CD4-positive, CD25-positive, alpha-beta regulatory T cell (primary cell): ENCODE measurements at regions not wholly inside any gene's neighbourhood (a gene's known extent, or its start where the extent isn't known, plus 50 kb on each side); places are given as distances from the start of the nearest gene placed in this dataset.

Experiments used
- ATAC-seq, 2 donors: fragments of 150-1000 bp; cut with Tn5 transposase; one replicate each; pipeline ENCODE4 v1.10.0; 2021; ENCODE audit warnings: low read depth in 2 of 2, moderate number of reproducible peaks in 2 of 2, moderate library complexity in 1 of 2
- DNase-seq, 3 donors: peaks; one replicate each; pipeline versions ENCODE4 v3.0.0 to v3.0.0-alpha.2; 2012 to 2022; ENCODE audit warnings: mixed read lengths in 1 of 3
- H3K27ac ChIP-seq: one replicate; pipeline ENCODE4 v1.7.0; 2013; ENCODE audit warnings: mild to moderate bottlenecking, low read length; ENCODE audit not compliant: insufficient read depth, poor library complexity, severe bottlenecking
- H3K27me3 ChIP-seq: one replicate; pipeline ENCODE4 v1.7.0; 2013; ENCODE audit warnings: low read length; ENCODE audit not compliant: control insufficient read depth, insufficient read depth
- H3K36me3 ChIP-seq: one replicate; pipeline ENCODE4 v1.7.0; 2013; ENCODE audit warnings: mild to moderate bottlenecking, low read length, moderate library complexity; ENCODE audit not compliant: control insufficient read depth, insufficient read depth
- H3K4me1 ChIP-seq: 2 replicates; pipeline ENCODE4 v1.7.0; 2013; ENCODE audit warnings: mild to moderate bottlenecking, low read length; ENCODE audit not compliant: insufficient read depth, control insufficient read depth, poor library complexity, severe bottlenecking
- H3K4me3 ChIP-seq: one replicate; pipeline ENCODE4 v1.7.0; 2013; ENCODE audit warnings: low read depth, mild to moderate bottlenecking, low read length, moderate library complexity
- H3K9me3 ChIP-seq, 2 experiments: 1 replicate in 1 of 2; 2 replicates in 1 of 2; pipeline ENCODE4 v1.7.0; 2013; ENCODE audit warnings: low read length in 2 of 2, mild to moderate bottlenecking in 1 of 2, moderate library complexity in 1 of 2; ENCODE audit not compliant: control insufficient read depth in 2 of 2
- H3K27ac Mint-ChIP-seq, 3 donors: one replicate each; pipeline ENCODE4 v1.8.0; 2020 to 2022; ENCODE audit warnings: mild to moderate bottlenecking in 3 of 3, mixed read lengths in 3 of 3, moderate library complexity in 2 of 3
- H3K27me3 Mint-ChIP-seq: one replicate; pipeline ENCODE4 v1.8.0; 2022; ENCODE audit warnings: mild to moderate bottlenecking, mixed read lengths
- H3K36me3 Mint-ChIP-seq: one replicate; pipeline ENCODE4 v1.8.0; 2020; ENCODE audit warnings: mixed read lengths
- H3K4me1 Mint-ChIP-seq, 4 donors: one replicate each; pipeline ENCODE4 v1.8.0; 2020 to 2022; ENCODE audit warnings: mixed read lengths in 4 of 4, mild to moderate bottlenecking in 1 of 4
- H3K4me3 Mint-ChIP-seq, 4 donors: one replicate each; pipeline ENCODE4 v1.8.0; 2020 to 2022; ENCODE audit warnings: mild to moderate bottlenecking in 4 of 4, mixed read lengths in 4 of 4, moderate library complexity in 3 of 4
- H3K9me3 Mint-ChIP-seq, 7 donors: one replicate each; pipeline ENCODE4 v1.8.0; 2020 to 2022; ENCODE audit warnings: mixed read lengths in 7 of 7, mild to moderate bottlenecking in 3 of 7, moderate library complexity in 2 of 7

DNA sequence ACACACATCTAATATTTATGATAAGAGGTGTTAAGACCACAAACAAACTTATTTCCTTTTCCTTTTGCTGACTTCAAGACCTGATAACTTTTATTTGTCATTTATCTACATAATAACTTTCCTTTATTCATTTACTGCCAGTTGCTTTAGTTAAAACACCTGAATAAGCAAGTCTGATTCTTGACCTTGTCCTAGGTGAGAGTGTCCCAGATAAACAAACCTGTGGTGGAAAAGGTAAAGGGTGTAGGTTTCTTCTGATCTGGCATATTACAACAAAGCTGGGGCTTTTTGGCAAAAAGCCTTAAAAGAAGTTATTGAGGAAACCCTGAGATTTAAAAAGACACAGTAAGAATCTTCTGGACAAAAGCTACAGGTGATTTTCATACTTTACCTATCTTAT, 191.5 kb downstream of the ZBBX start:
- Histone ChIP-seq H3K27me3 (no peaks in the 10 kb centered on the region), H3K4me1 (no peaks in the 10 kb centered on the region), H3K4me3 (no peak overlapping the region), H3K9me3 (no peaks in the 10 kb centered on the region), H3K27ac (no peak overlapping the region), H3K36me3 (no peaks in the 10 kb centered on the region)
- DNase-seq: no peak
- H3K27me3 Mint-ChIP-seq: no peaks in the 10 kb centered on the region
- no peaks in the 10 kb centered on the region for H3K36me3 Mint-ChIP-seq
- H3K27ac Mint-ChIP-seq: no peak overlapping the region
- H3K4me3 Mint-ChIP-seq: no peak overlapping the region
- H3K9me3 Mint-ChIP-seq: peaks cover 3 to 8% (median 4%) of the 10 kb centered on the region in 7 donors
- no peak for ATAC-seq
- no peaks in the 10 kb centered on the region for H3K4me1 Mint-ChIP-seq

DNA sequence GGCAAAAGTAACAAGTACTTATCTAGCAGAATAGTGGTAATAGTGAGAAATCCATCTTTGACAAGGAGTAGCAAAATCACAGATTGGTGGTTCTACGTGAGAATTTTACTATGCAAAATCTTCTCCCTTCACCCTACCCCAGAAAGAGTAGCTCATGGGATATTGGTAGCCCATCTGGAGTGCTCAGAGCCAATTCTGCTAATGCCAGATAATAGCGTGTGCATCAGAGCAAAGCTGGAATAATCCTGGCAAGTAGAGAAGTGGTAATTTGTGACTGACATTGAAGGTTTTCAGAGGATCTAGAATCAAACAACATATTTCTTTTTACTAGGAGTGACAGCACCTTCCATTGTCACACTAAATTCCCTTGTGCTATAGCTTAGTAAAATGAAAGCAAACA, 192.9 kb downstream of the ZBBX start:
- H3K9me3 ChIP-seq: no peaks in the 10 kb centered on the region
- Mint-ChIP-seq H3K9me3 (peaks cover 3 to 8% (median 4%) of the 10 kb centered on the region in 7 donors), H3K4me1 (no peaks in the 10 kb centered on the region), H3K4me3 (no peak overlapping the region), H3K27ac (no peak overlapping the region), H3K27me3 (no peaks in the 10 kb centered on the region), H3K36me3 (no peaks in the 10 kb centered on the region)
- no peaks in the 10 kb centered on the region for H3K4me1 ChIP-seq
- no peaks in the 10 kb centered on the region for H3K27me3 ChIP-seq
- H3K27ac ChIP-seq: no peak overlapping the region
- H3K36me3 ChIP-seq: no peaks in the 10 kb centered on the region
- DNase-seq (no peak), ATAC-seq (no peak)
- H3K4me3 ChIP-seq: no peak overlapping the region

DNA sequence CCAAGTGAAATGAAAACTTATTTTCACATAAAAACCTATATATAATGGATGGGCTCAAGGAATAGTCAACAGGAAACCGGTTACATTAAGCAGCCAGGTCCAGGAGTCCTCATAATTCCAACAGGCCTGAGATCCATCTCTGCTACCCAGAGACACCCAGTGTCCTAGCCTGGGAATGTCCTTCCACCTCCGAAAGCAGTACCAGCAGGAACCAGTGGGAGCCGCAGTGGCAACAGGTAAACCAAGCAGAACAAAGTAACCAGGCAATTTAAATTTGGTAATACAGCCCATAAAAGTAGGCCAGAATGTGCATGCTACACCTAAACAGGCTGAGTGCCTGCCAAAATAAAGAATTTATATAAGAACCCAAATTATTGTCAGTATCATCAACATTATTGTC, 195.6 kb downstream of the ZBBX start:
- Mint-ChIP-seq H3K36me3 (no peaks in the 10 kb centered on the region), H3K27me3 (no peaks in the 10 kb centered on the region)
- no peaks in the 10 kb centered on the region for H3K27me3 ChIP-seq

DNA sequence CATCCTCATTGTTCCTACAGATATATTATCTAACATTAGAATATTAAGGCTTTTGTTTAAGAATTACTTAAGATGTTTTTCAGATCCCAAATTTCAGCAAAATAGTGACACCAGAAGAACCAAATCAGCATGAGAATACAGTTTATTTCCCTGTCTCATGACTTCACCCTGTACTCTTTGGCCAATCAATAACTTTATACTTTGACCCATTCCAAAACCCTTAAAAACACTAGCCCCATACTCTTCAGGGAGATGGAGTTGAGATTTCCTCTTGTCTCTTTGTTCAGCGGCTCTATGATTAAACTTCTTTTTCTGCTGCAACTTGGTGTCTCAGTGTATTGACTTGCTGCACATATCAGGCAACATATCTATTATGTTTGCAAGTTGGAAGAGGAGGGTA, 207.7 kb downstream of the ZBBX start:
- H3K27ac Mint-ChIP-seq: no peak overlapping the region
- no peak for ATAC-seq
- no peaks in the 10 kb centered on the region for H3K4me1 Mint-ChIP-seq
- Histone ChIP-seq H3K36me3 (no peaks in the 10 kb centered on the region), H3K27ac (no peak overlapping the region), H3K9me3 (no peaks in the 10 kb centered on the region), H3K4me3 (no peak overlapping the region), H3K4me1 (no peaks in the 10 kb centered on the region), H3K27me3 (no peaks in the 10 kb centered on the region)
- H3K4me3 Mint-ChIP-seq: no peak overlapping the region
- no peaks in the 10 kb centered on the region for H3K36me3 Mint-ChIP-seq
- no peaks in the 10 kb centered on the region for H3K27me3 Mint-ChIP-seq
- no peak for DNase-seq
- H3K9me3 Mint-ChIP-seq: peaks cover 2 to 22% (median 7%) of the 10 kb centered on the region in 7 donors

More for the DNA sequence above, 195.6 kb downstream of the ZBBX start:
- H3K4me3 Mint-ChIP-seq: no peak overlapping the region
- DNase-seq (no peak), ATAC-seq (no peak)
- H3K27ac Mint-ChIP-seq: no peak overlapping the region
- no peak overlapping the region for H3K4me3 ChIP-seq
- H3K27ac ChIP-seq: no peak overlapping the region
- no peaks in the 10 kb centered on the region for H3K4me1 ChIP-seq
- H3K9me3 Mint-ChIP-seq: peaks cover 0 to 8% (median 3%) of the 10 kb centered on the region in 7 donors
- no peaks in the 10 kb centered on the region for H3K4me1 Mint-ChIP-seq
- H3K36me3 ChIP-seq: no peaks in the 10 kb centered on the region
- peaks cover 0 to 2% of the 10 kb centered on the region in 2 experiments for H3K9me3 ChIP-seq

DNA sequence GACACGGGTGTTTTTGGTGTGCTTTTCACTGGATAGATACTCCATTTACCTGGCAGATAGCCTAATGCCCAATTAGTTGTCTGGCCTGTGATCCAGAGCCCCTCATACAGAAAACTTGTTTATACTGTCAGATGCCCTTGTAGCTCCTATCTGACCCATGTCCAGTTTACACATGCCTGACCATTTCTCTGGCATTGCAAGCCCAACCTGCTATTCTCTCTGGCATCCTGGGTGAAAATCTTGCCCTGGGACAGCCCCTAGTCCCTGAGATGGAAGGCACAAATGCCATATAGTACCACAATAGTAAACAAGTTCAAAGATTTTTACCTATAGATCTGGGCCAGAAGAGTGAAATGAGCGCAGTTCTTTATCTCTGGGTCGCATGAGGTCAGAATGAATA, 212.6 kb downstream of the ZBBX start:
- H3K4me3 ChIP-seq: no peak overlapping the region
- H3K27me3 ChIP-seq: no peaks in the 10 kb centered on the region
- Mint-ChIP-seq H3K4me1 (no peaks in the 10 kb centered on the region), H3K36me3 (no peaks in the 10 kb centered on the region), H3K27ac (no peak overlapping the region), H3K4me3 (no peak overlapping the region), H3K27me3 (no peaks in the 10 kb centered on the region), H3K9me3 (peaks cover 1 to 8% (median 2%) of the 10 kb centered on the region in 7 donors)
- no peaks in the 10 kb centered on the region for H3K36me3 ChIP-seq
- no peaks in the 10 kb centered on the region for H3K4me1 ChIP-seq
- ATAC-seq (no peak), DNase-seq (no peak)
- no peak overlapping the region for H3K27ac ChIP-seq
- no peaks in the 10 kb centered on the region for H3K9me3 ChIP-seq

DNA sequence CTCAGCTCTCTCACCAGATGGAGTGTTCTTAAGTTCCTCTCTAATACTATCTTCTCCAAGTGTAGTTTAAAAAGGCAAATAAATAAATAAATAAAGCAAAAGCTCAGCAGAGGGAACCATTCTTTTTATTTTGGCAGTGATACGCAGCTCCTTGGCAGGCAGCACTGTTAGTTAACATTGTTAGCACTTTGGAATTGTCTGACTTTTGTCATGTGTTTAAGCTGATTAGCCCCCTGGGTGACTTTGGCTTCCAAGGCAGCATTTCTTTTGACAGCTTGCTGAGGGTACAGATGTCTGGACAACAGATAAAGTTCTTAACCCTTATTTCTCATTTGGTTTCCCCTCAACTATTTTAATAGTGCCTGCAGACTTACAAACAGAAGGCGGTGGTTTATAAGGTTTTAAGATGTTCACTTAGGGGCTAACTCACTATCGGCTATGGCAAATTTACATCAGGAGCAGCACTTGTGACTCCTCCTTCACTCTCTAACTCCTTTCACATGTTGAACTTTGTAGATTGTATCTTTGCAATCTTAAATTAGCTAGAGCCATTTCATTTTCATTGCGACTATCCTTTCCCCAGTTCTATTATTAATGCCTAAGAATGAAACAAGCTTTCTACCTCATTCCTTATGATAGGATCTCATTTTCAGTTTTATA, 213.4 kb downstream of the ZBBX start:
- ATAC-seq: no peak
- no peaks in the 10 kb centered on the region for H3K27me3 Mint-ChIP-seq
- H3K27ac Mint-ChIP-seq: no peak overlapping the region

DNA sequence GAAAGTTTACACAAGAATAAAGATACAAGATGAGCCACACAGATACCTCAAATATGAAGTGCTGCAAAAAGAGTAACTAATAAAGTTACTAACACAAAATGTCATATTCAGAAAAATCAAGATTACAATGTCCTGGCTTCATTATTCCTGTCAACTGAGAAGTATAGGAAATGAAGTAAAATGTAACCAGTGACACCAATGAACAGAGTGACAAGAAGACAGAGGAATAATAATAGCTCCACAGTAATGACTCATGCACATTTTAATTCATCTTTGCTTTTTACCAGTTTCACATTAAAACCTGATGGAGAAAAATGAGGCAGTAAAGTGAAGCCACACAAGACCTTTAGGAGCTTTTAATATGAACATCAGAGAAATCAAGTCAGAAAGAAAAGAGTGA, 214.1 kb downstream of the ZBBX start:
- peaks cover 0 to 7% (median 1%) of the 10 kb centered on the region in 7 donors for H3K9me3 Mint-ChIP-seq
- H3K27ac Mint-ChIP-seq: no peak overlapping the region
- Histone ChIP-seq H3K36me3 (no peaks in the 10 kb centered on the region), H3K27ac (no peak overlapping the region), H3K4me3 (no peak overlapping the region), H3K4me1 (no peaks in the 10 kb centered on the region), H3K27me3 (no peaks in the 10 kb centered on the region), H3K9me3 (no peaks in the 10 kb centered on the region)
- H3K4me1 Mint-ChIP-seq: no peaks in the 10 kb centered on the region
- ATAC-seq (no peak), DNase-seq (no peak)
- no peak overlapping the region for H3K4me3 Mint-ChIP-seq
- H3K36me3 Mint-ChIP-seq: no peaks in the 10 kb centered on the region
- H3K27me3 Mint-ChIP-seq: no peaks in the 10 kb centered on the region

More for the DNA sequence above, 213.4 kb downstream of the ZBBX start:
- Histone ChIP-seq H3K27ac (no peak overlapping the region), H3K27me3 (no peaks in the 10 kb centered on the region), H3K4me1 (no peaks in the 10 kb centered on the region), H3K36me3 (no peaks in the 10 kb centered on the region), H3K9me3 (no peaks in the 10 kb centered on the region), H3K4me3 (no peak overlapping the region)
- no peaks in the 10 kb centered on the region for H3K4me1 Mint-ChIP-seq
- no peak overlapping the region for H3K4me3 Mint-ChIP-seq
- H3K9me3 Mint-ChIP-seq: peaks cover 0 to 7% (median 2%) of the 10 kb centered on the region in 7 donors
- no peaks in the 10 kb centered on the region for H3K36me3 Mint-ChIP-seq
- DNase-seq: no peak

DNA sequence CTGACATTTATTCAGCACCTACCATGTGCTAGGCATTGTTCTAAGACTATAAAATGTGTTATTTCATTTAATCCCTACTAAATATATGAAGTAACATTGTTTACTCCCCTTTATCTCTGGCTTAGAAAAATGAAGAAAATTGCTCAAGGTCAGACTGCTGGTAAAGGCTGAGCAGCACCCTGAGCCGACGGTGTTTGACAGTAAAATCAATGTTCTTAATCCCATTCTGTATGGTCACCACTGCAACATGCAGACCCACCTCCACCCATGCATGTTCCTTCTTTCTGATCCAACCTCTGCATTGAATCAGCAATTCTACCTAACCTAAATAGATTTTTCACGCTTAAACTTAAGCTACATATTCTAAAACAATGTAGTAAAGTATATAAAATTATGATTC, 216.5 kb downstream of the ZBBX start:
- no peaks in the 10 kb centered on the region for H3K36me3 ChIP-seq
- Mint-ChIP-seq H3K4me3 (no peak overlapping the region), H3K36me3 (no peaks in the 10 kb centered on the region), H3K27ac (no peak overlapping the region), H3K4me1 (no peaks in the 10 kb centered on the region), H3K9me3 (peaks cover 0 to 7% (median 1%) of the 10 kb centered on the region in 7 donors), H3K27me3 (no peaks in the 10 kb centered on the region)
- ATAC-seq (no peak), DNase-seq (no peak)
- H3K27ac ChIP-seq: no peak overlapping the region
- no peaks in the 10 kb centered on the region for H3K4me1 ChIP-seq
- H3K9me3 ChIP-seq: no peaks in the 10 kb centered on the region
- H3K27me3 ChIP-seq: no peaks in the 10 kb centered on the region
- H3K4me3 ChIP-seq: no peak overlapping the region
